ENCODE measurements at regions not wholly inside any gene's neighbourhood (a gene's known extent, or its start where the extent isn't known, plus 50 kb on each side); places are given as distances from the start of the nearest gene placed in this dataset.
A peak's percentile ranks its signal among the peaks of the same experiment; 100 is the strongest.

DNA sequence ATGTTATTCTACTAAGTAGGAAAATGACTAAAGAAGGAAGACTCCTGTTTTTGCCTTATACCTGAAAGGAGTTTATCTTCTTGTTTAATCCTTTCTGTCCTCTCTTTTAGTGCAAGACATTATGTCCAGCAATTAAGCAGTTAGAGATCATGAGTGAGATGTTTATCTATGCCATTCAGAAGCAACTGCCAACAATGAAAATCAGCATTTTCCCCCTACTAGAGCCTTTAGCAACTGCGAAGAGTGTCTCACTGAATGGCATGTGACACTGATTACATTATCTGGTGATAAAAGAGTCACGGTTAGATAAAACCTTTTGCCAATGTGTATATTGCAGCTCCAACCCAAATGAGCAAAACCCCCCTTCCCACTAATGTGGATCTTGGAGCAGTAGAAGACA is 357.7 kb upstream of the SYT4 start:
- CTCF ChIA-PET: no interaction called here
- Histone ChIP-seq H3K36me3 (ENCODE audit: insufficient read depth, low read length, poor library complexity, severe bottlenecking) (no peaks in the 10 kb centered on the region), H3K27ac (ENCODE audit: low read depth, low read length, poor library complexity, severe bottlenecking) (no peak overlapping the region), H3K4me1 (ENCODE audit: insufficient read depth, low read length, poor library complexity, severe bottlenecking) (no peaks in the 10 kb centered on the region), H3K9me3 (ENCODE audit: low read depth, low read length, poor library complexity, severe bottlenecking) (peaks cover 6% of the 10 kb centered on the region), H3K27me3 (replicated peaks; ENCODE audit: insufficient read depth, low read depth, low read length, poor library complexity) (no peaks in the 10 kb centered on the region), H3K4me3 (ENCODE audit: low read depth, low read length, poor library complexity, severe bottlenecking) (no peak overlapping the region)
- TF ChIP-seq, protein P1, sequence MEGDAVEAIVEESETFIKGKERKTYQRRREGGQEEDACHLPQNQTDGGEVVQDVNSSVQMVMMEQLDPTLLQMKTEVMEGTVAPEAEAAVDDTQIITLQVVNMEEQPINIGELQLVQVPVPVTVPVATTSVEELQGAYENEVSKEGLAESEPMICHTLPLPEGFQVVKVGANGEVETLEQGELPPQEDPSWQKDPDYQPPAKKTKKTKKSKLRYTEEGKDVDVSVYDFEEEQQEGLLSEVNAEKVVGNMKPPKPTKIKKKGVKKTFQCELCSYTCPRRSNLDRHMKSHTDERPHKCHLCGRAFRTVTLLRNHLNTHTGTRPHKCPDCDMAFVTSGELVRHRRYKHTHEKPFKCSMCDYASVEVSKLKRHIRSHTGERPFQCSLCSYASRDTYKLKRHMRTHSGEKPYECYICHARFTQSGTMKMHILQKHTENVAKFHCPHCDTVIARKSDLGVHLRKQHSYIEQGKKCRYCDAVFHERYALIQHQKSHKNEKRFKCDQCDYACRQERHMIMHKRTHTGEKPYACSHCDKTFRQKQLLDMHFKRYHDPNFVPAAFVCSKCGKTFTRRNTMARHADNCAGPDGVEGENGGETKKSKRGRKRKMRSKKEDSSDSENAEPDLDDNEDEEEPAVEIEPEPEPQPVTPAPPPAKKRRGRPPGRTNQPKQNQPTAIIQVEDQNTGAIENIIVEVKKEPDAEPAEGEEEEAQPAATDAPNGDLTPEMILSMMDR (conservative IDR thresholded peaks at IDR 0.05; ENCODE audit: low read depth, low read length): no peak
- no peak for TF ChIP-seq EZH2 (IDR thresholded peaks at IDR 0.05; ENCODE audit: borderline replicate concordance, low read depth, low read length, poor library complexity, severe bottlenecking)
- POLR2A ChIA-PET (ENCODE audit: low non-redundant PET): no interaction called here
- BruUV-seq (replicated peaks): no TSS peak
- peak; percentile 4 for DNase-seq (ENCODE audit: low spot score)
- intact Hi-C loops (cut with micrococcal nuclease; ENCODE audit: unreplicated experiment): no loop called here

GRCh38 chr18:43635397-43635796 is 358.1 kb upstream of the SYT4 start:
- CTCF ChIA-PET: no interaction called here
- TF ChIP-seq, protein P1 (conservative IDR thresholded peaks at IDR 0.05; ENCODE audit: low read depth, low read length): no peak
- TF ChIP-seq EZH2 (IDR thresholded peaks at IDR 0.05; ENCODE audit: borderline replicate concordance, low read depth, low read length, poor library complexity, severe bottlenecking): no peak

DNA sequence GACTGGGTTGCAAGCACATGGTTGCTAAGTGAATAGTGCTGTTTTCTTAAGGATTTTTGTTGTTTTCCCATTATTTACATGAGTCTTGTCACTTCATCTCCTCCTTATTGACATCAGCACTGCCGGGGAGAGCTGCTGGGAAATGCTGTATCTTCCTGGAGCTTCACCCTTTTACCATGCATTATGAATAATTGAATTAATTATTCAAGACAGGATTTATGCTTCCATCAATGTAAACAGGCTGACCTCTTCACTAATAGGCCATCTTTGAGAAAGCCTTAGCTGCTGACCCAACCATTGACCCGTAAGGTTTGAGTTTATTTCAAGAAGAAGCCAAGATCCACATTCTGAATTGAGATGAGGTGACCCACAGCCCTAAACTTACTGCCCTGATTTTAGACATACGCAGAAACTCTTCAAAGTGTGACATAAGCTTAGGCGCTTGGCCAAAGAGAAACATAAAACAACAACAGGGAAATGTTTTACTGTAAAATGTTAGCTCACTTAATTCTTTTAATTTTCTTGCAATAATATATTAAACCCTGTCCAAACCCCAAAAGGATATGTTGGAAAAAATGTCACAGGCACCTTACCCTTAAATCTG is 365.5 kb upstream of the SYT4 start:
- intact Hi-C loops (cut with micrococcal nuclease; ENCODE audit: unreplicated experiment): no loop called here
- DNase-seq (ENCODE audit: low spot score): no peak
- Histone ChIP-seq H3K9me3 (ENCODE audit: low read depth, low read length, poor library complexity, severe bottlenecking) (peaks cover 8% of the 10 kb centered on the region), H3K4me1 (ENCODE audit: insufficient read depth, low read length, poor library complexity, severe bottlenecking) (no peaks in the 10 kb centered on the region), H3K36me3 (ENCODE audit: insufficient read depth, low read length, poor library complexity, severe bottlenecking) (no peaks in the 10 kb centered on the region), H3K27me3 (replicated peaks; ENCODE audit: insufficient read depth, low read depth, low read length, poor library complexity) (no peaks in the 10 kb centered on the region), H3K4me3 (ENCODE audit: low read depth, low read length, poor library complexity, severe bottlenecking) (no peak overlapping the region), H3K27ac (ENCODE audit: low read depth, low read length, poor library complexity, severe bottlenecking) (no peak overlapping the region)
- ChIA-PET POLR2A (ENCODE audit: low non-redundant PET) (no interaction called here), CTCF (no interaction called here)
- BruUV-seq (replicated peaks): no TSS peak
- TF ChIP-seq, protein P1 (conservative IDR thresholded peaks at IDR 0.05; ENCODE audit: low read depth, low read length): no peak
- TF ChIP-seq EZH2 (IDR thresholded peaks at IDR 0.05; ENCODE audit: borderline replicate concordance, low read depth, low read length, poor library complexity, severe bottlenecking): no peak

More at GRCh38 chr18:43635397-43635796, 358.1 kb upstream of the SYT4 start:
- Histone ChIP-seq H3K27ac (ENCODE audit: low read depth, low read length, poor library complexity, severe bottlenecking) (no peak overlapping the region), H3K9me3 (ENCODE audit: low read depth, low read length, poor library complexity, severe bottlenecking) (peaks cover 8% of the 10 kb centered on the region), H3K4me1 (ENCODE audit: insufficient read depth, low read length, poor library complexity, severe bottlenecking) (no peaks in the 10 kb centered on the region), H3K4me3 (ENCODE audit: low read depth, low read length, poor library complexity, severe bottlenecking) (no peak overlapping the region), H3K27me3 (replicated peaks; ENCODE audit: insufficient read depth, low read depth, low read length, poor library complexity) (no peaks in the 10 kb centered on the region), H3K36me3 (ENCODE audit: insufficient read depth, low read length, poor library complexity, severe bottlenecking) (no peaks in the 10 kb centered on the region)
- BruUV-seq (replicated peaks): no TSS peak
- POLR2A ChIA-PET (ENCODE audit: low non-redundant PET): no interaction called here
- DNase-seq (ENCODE audit: low spot score): no peak
- intact Hi-C loops (cut with micrococcal nuclease; ENCODE audit: unreplicated experiment): no loop called here

All from A673 (cell line).